SK-N-DZ (cell line): ENCODE measurements at regions not wholly inside any gene's neighbourhood (a gene's known extent, or its start where the extent isn't known, plus 50 kb on each side); places are given as distances from the start of the nearest gene placed in this dataset.
"Not testable (repeated sequence)": the region's sequence is repeated elsewhere in the genome, so short reads cannot be mapped to it uniquely, and the experiment has no call there.

Source experiments
- DNase-seq: peaks from one replicate; pipeline ENCODE4 v3.0.0-alpha.2; 2015; ENCODE audit warnings: low spot score

DNA sequence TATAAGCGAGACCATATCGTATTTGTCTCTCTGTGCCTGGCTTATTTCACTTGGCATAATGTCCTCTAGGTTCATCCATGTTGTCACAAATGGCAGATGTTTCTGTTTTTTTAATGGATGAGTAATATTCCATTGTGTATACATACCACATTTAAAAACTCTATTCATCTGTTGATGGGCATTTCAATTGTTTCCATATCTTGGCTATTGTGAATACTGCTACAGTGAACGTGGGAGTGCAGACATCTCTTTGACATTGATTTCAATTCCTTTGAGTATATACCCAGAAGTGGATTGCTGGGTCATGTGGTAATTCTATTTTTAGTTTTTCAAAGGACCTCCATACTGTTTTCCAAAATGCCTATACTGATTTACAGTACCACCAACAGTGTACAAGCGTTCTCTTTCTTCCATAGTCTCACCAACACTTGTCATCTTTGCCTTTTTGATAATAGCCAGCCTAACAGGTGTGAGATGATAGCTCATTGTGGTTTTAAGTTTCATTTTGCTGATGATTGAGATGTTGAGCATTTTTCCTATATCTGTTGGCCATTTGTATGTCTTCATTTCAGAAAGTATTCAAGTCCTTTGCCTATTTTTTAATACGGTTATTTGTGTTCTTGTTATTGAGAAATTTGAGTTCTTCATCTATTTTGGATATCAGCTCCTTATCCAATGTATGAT is 194.7 kb upstream of the E2F8 start:
- DNase-seq, result no peak

DNA sequence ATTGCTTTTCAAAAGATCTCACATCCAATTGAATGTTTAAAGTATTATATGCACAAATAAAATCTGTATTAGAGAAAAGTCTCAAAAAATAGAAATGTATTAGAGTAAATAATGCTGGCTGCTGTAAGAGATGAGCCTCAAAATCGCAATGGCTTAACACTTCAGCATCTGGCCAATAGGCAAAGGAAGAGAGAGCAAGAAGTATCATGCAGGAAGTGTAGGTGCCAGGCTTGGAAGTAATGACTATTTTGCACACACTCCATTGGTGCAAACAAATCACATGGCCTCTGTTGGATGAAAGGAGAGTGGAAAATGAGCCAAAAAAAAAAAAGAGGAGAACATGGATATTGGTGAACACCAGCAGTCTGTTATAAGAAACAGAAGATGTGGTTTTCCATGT is 193.0 kb upstream of the E2F8 start:
- no peak for DNase-seq

DNA sequence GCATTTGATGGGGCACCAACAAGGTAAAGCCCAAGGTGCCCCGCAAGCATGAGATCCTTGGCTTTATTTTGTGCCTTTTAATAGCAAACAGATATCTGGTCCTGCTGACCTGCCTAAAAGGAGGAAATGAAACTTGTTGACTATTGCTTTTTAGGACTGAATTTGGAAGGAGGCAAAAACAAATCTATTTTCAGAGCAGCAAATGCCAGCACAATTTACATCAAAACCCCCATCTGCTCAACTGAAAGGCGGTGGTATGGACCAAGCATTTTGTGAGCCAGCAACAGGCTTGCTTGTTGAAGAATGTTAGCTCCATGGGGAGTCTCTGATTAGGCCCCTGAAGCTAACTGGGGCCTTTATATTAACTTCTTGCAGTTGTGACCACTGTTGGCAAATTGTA is 192.6 kb upstream of the E2F8 start:
- no peak for DNase-seq

- DNase-seq, result no peak
These were observed 191.8 kb upstream of the E2F8 start for GRCh38 chr11:19432370-19433061.

DNA sequence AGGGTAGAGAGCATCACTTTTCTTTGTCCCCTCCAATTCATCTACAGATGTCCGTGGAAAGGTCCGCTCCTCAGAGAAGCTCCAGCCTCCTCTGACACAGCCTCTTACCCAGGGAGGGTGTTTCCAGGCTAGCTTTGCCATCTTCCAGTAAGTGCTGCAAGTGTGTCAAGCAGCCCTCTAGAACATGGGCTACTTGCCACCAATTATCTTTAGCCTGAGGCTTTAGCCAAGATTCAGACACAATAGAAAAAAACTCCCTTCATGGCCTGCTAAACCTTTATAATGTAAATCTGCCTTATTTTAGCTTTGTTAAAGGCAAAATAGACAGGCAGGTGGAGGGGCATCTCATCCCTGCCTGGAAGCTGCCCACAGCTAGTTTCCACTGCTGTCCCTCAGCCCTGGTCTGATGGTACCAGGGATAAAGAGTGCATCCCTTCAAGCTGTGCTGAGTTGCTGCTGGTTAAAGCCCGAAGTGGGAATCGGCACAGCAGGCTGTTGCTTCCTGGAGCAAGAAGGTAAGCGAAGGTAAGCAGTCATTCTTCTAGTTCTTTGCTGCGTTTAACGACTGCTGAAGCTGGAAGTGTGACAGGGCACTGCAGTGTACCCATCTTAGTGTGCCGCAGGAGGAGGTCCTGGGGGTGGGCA is 190.1 kb upstream of the E2F8 start:
- no peak for DNase-seq

- DNase-seq, result no peak
These were observed 189.6 kb upstream of the E2F8 start for GRCh38 chr11:19430346-19430745.

DNA sequence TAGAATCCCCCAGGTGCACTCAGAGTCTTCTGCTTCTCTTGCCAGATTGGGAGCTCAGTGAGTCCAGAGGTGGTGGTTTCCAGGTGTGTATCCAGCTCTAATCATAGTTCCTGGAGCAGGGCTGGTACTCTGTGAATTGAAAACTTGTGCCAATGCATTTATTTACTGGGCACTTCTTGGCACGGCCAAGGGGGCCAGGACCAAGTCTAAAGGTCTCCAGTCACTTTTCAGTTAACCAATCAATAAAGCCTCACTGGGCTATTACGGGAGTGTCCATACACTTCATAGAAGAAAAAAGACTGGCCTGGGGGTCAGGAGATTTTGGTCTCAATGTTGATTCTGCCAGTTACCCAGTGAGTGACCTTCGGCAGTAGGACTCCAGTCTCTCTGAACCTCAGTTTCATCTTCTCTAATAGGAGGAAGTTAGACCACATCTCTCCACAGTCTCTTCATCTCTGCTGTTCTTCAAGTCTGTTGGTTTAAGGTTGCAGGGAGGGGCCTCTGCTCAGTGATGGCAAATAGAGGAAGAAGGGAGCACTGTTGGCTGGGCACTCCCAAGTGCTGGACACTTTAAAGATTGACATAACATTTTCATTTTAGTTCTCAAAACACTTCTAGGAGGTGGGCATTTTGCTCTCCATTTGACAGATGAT is 188.5 kb upstream of the E2F8 start:
- DNase-seq, result no peak

DNA sequence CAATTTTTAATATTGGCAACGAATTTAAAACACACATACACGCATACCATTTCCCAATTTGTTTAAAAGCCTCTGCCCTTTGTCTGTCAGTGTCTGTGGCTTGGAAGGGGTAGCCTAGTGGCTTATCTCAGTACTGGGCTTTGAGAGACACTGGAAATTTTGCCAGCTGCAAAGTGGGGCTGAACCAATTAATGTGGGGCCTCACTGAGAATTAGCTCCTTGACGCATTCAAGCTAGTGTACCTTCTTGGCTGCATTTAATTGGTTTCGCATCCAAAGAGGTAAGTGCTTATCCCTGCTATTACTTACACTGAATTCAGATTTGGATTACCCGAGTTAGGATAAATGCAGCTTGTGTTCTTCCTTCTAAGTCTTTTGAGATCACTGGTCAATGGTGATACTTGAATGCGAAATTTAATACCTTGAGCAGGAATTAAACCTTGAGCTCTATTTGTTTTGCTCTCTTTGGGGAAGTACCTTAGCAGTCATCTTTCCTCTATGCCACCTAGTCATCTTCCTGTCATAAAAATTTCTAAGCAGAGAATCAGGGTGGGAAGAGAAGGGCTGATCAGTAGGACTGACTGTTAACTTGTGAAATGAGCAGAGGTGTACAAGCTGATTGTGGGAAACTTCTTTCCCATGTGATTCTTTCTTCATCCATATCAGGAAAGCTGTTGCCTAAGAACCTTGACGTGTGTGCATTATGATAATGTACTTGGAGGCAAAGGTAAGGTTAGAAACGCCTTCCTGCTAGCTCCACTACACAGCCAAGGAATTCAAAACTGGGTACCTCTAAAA is 187.7 kb upstream of the E2F8 start:
- DNase-seq, result no peak

- DNase-seq, result no peak
These were observed 186.1 kb upstream of the E2F8 start for GRCh38 chr11:19426756-19427403.

DNA sequence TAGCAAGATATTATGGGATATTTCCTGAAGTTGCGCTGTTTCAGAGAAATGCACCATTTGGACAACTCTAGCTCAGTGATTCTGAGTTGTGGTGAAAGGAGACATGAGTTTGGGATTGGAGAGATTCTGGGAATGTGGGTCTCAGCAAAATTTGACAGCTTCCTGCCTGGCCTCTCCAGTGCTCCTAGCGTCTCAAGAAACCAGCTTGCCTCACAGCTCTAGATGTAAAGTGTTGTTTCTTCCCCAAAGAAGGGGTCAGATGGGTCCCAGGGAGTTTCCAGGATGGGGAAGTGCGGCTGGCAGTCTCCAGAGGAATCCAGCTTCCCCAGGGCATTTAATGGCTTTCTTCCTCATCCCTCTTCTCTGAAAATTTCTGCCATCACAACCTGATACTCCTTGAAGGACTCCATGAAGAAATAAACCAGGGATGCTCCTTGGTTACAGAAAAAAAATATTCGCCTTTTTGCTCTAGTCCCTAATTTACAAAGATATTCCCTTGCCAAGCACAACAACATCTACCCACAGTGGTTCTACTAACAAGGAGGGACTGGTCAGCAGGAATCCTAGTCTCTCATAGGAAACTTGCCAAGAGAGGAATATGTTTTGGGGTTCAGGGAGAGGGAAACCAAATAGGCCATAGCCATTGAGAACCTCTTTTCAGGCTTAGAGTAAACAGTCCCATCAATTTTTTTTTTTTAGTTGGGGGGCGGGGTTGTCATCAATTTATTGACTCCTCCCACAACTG is 185.4 kb upstream of the E2F8 start:
- DNase-seq, result no peak

DNA sequence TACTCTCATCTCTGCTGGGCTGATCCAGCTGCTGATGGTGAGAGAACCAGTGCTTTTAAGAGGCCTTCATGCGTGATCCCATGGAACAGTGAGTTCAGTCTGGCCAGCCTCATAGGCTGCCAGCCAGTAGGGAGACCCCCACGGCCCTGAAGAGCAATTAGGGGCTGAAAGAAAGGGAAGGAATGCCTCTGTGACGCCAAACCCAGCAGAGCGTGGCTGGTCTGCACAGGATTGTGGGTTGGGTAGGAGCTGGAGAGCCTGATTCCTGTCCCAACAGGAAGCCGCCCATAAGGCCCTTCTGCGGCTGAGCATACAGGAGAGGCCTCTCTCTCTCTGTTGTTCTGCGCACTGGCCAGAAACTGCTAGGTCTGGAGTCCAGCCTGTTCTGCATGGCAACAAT is 181.5 kb upstream of the E2F8 start:
- DNase-seq, result no peak

DNA sequence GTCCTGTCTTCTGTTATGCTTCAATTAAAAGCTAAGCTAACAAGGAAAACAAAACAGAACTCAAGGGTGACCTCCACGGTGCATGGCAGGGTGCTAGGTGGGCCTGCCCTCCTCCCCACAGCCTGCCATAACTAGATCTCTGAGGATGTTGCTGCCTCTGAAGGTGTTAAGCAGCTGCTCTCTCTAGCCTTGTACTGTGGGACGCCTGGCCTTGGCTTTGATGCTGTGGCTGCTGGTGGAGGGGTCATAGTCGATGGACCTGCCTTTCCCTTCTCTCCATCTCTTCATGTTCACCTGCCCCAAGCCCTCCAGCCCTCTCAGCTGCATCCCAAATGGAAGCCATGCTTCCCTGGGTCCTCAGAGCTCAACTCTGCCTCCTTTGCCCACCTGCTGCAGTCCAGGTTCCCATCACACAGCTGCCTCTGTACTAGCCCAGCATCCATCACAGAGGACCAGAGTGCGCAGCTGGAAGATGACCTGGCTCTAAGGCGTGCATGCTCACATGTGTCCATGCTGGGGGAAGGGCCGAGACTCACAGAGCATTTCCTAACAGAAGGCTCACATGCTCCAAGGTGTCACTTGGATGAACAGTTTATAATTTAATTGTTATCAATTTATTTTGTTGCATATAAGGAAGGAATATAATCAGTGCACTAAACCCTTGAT is 180.3 kb upstream of the E2F8 start:
- DNase-seq, result no peak

DNA sequence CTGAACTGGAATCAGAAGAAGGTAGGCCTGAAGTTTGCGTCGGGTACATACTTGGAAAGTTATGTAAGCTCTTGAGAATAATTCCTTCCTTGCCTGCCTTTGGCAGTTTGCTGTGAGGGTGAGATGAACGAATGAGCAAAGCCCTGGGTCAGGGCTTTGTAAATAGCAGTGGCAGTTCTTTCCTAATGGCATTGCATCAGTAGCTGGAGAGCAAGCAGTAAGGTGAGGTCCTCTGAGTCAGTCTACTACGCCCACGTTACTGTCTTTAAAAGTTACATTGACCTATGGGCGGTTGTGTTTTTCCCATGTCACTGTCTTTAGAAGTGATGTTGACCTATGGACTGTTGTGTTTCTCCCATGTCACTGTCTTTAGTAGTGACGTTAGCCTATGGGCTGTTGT is 179.1 kb upstream of the E2F8 start:
- DNase-seq, result no peak

- no peak for DNase-seq
These were observed 178.4 kb upstream of the E2F8 start for GRCh38 chr11:19419021-19419750.

DNA sequence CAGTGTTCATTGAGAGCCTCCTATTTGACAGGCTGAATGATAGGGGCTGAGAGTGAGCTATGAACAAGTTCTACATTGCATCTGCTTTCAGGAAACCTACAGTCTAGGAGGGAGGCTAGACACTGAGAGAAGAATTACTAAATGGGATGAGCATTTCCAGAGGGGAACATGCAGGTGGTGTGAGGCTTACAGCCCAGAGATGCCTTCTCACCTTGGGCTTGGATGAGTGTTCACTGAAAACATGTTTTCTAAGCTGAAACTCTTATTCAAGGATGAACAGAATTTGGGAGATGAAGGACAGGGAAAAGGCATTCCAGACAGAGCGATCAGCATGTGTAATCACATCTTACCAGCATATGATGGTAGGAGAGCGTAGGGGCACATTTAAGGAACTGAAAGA is 177.5 kb upstream of the E2F8 start:
- no peak for DNase-seq

- DNase-seq, result not testable (repeated sequence)
These were observed 171.3 kb upstream of the E2F8 start for GRCh38 chr11:19412070-19412469.

DNA sequence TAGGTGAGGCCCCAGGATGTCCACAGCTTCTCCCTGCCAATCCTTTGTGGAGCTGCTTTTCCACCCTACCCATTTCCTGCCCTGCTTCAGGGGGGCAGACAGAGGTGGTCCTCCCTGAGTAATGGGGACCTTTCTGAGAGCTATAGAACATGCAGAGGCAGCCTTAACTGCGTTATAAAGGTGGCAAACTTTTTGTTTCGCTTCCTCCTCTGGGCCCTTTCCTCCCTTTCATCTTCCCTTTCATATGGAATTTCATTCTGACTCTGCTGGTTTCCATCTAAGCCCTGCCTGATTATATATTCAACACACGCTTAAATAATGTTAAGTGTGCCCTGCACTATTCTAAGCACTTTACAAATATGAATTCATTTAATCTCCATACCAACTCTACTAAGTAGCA is 169.3 kb upstream of the E2F8 start:
- DNase-seq, result no peak

DNA sequence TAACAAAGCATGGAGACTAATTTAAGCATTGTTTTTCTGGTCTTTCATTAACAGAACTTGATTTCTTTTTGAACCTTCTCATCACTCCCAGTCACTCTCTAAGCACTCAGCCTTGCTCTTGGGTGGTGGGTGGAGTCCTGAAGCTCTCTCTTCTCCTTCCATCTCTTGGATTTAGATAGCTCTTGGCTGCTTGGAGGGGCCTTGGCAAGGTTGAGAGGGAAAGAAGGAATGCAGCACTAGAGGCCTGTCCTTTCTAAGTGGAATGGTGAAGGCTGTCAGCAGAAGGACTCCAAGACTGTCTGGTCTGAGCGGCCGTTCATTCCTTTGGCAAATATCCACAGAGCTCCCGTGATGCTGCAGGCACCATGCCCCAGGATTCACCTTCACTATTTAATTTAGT is 168.6 kb upstream of the E2F8 start:
- DNase-seq, result no peak

DNA sequence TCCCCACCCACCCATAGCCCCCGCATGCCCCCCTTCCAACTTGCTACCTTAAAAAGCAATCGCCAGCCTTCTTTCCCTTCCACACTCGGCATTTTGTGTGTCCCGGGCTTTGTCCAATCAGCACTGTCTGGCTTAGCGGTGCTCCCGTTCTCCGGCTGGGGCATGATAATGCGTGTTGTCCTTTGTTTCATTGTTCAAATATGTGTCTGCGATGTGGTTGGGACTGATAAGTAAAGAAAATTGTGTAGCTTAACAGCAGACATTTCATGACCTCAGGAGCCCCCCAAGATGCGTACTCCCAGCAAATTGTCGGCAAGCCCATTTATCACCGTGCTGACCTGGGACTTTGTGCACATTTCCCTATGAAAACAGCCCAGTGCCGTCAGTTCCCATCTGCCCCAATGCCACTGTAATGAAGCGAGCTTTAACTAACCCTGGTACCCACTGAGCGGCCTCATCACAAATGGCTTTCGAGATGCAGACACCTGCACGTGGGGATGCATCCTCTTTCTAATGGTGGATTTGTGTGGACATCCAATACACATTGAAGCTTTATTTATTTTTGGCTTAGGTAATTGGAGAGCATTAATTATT is 167.0 kb upstream of the E2F8 start:
- DNase-seq, result no peak
